ENCODE measurements at regions not wholly inside any gene's neighbourhood (a gene's known extent, or its start where the extent isn't known, plus 50 kb on each side); places are given as distances from the start of the nearest gene placed in this dataset.

- TF ChIP-seq TAF1 (IDR thresholded peaks at IDR 0.05; ENCODE audit: borderline replicate concordance, low read depth, low read length) (no peak), POLR2A (IDR thresholded peaks at IDR 0.05; ENCODE audit: low read depth, low read length) (no peak)
These were observed 243.3 kb upstream of the SRRM4 start for GRCh38 chr12:118737985-118738540.

All from GM12892 (cell line).